WI38 (cell line): ENCODE measurements at regions not wholly inside any gene's neighbourhood (a gene's known extent, or its start where the extent isn't known, plus 50 kb on each side); places are given as distances from the start of the nearest gene placed in this dataset.

Source experiments
- H3K4me3 ChIP-seq: 2 replicates; pipeline ENCODE4 v1.5.1; 2011; ENCODE audit warnings: low read depth, mild to moderate bottlenecking, control low read depth, low read length
- CTCF ChIP-seq: IDR thresholded peaks from 2 replicates; pipeline ENCODE4 v1.5.1; 2012; ENCODE audit warnings: low read depth, mild to moderate bottlenecking, control low read depth, low read length

GRCh38 chr18:76656925-76657827 is 162.1 kb upstream of the ZNF516 start:
- H3K4me3 ChIP-seq: no peak overlapping the region
- TF ChIP-seq CTCF: no peak

DNA sequence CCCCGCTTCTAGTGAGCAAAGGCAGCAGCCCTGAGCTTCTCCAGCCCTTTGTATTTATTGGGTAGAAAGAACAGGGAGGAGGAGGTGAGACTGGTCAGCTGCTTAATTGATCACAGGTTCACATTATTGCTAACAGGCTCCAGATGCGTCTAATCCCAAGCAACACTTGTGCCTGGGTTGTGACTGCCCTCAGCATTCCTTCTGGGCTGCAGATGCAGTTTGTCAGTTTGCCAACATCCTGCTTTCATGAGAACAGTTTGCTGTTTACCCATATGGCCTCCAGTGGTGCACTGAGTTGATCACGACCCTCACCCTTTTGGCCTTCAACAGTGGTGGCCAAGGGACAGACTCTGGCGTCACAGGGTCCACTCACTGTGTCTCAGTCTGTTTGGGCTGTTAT is 159.5 kb upstream of the ZNF516 start:
- TF ChIP-seq CTCF: no peak
- H3K4me3 ChIP-seq: no peak overlapping the region

GRCh38 chr18:76647322-76647721 is 152.3 kb upstream of the ZNF516 start:
- no peak overlapping the region for H3K4me3 ChIP-seq
- no peak for TF ChIP-seq CTCF

- no peak for TF ChIP-seq CTCF
- no peak overlapping the region for H3K4me3 ChIP-seq
Measured at GRCh38 chr18:76644580-76644979, 149.5 kb upstream of the ZNF516 start.

DNA sequence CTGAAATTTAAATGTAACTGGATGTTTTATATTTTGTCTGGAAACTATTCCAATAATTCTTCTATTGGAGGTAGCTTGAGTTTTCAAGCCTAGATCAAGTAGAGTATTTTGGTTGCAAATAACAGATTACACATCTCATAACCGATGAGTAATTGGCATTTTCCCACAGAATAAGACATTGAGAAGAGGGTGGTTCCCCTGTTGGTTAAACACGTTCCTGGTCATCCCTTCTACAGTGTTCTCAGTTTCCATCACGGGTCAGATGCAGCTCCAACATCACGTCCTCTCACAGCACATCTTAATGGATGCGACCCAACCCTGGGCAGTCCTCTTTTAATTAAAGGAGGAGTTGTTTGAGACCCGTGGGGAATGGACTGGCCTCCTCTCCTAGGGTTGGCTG is 149.0 kb upstream of the ZNF516 start:
- no peak overlapping the region for H3K4me3 ChIP-seq
- no peak for TF ChIP-seq CTCF

GRCh38 chr18:76643199-76643598 is 148.2 kb upstream of the ZNF516 start:
- no peak overlapping the region for H3K4me3 ChIP-seq
- no peak for TF ChIP-seq CTCF

GRCh38 chr18:76640438-76640837 is 145.4 kb upstream of the ZNF516 start:
- TF ChIP-seq CTCF: no peak
- no peak overlapping the region for H3K4me3 ChIP-seq
